Caco-2 (cell line): ENCODE measurements at regions not wholly inside any gene's neighbourhood (a gene's known extent, or its start where the extent isn't known, plus 50 kb on each side); places are given as distances from the start of the nearest gene placed in this dataset.

Experiments
- BruUV-seq: library from RNA; stranded (reverse); fragments of 400-500 nt; replicated peaks from 2 replicates; lab custom pipeline; 2021; lab: Mats Ljungman, UMichigan
- CTCF ChIA-PET: fragments of 300-600 bp; sonication (Branson Sonifier 250); formaldehyde crosslinking; loops from one replicate; lab custom pipeline; 2022; ENCODE audit warnings: antibody characterized with exemption; lab: Charles Lee
- POLR2A ChIA-PET: fragments of 300-600 bp; sonication (Branson Sonifier 250); formaldehyde crosslinking; loops from one replicate; lab custom pipeline; 2022; ENCODE audit warnings: antibody characterized with exemption; lab: Charles Lee
- DNase-seq, 2 experiments: peaks; one replicate each; pipeline versions ENCODE4 v3.0.0 to v3.0.0-alpha.2; 2020 to 2022
- H3K27me3 ChIP-seq: replicated peaks from 2 replicates; pipeline ENCODE4 v1.6.0; 2011; ENCODE audit warnings: low read length; ENCODE audit not compliant: control insufficient read depth, insufficient read depth
- H3K36me3 ChIP-seq: 2 replicates; pipeline ENCODE4 v1.5.1; 2011; ENCODE audit warnings: low read length; ENCODE audit not compliant: control insufficient read depth, insufficient read depth
- H3K4me1 ChIP-seq: fragments of 250-450 bp; sonication (Bioruptor Pico); 2 replicates; pipeline ENCODE4 v1.5.1; 2020; ENCODE audit warnings: mild to moderate bottlenecking
- H3K4me3 ChIP-seq: 2 replicates; pipeline ENCODE4 v1.5.1; 2011; ENCODE audit warnings: low read depth, mild to moderate bottlenecking, control low read depth, low read length
- H3K9me3 ChIP-seq: fragments of 250-450 bp; sonication (Bioruptor Pico); 2 replicates; pipeline ENCODE4 v1.5.1; 2020; ENCODE audit warnings: mild to moderate bottlenecking, moderate library complexity
- H3K27ac Mint-ChIP-seq: one replicate; pipeline ENCODE4 v1.8.0; 2022; ENCODE audit warnings: mixed read lengths; ENCODE audit not compliant: unreplicated experiment
- H3K27me3 Mint-ChIP-seq: one replicate; pipeline ENCODE4 v1.8.0; 2022; ENCODE audit warnings: mixed read lengths; ENCODE audit not compliant: insufficient read depth, unreplicated experiment
- H3K36me3 Mint-ChIP-seq: one replicate; pipeline ENCODE4 v1.8.0; 2022; ENCODE audit warnings: mild to moderate bottlenecking, mixed read lengths; ENCODE audit not compliant: insufficient read depth, unreplicated experiment
- H3K4me1 Mint-ChIP-seq: one replicate; pipeline ENCODE4 v1.8.0; 2022; ENCODE audit warnings: low read depth, mixed read lengths; ENCODE audit not compliant: unreplicated experiment
- H3K4me3 Mint-ChIP-seq: one replicate; pipeline ENCODE4 v1.8.0; 2022; ENCODE audit warnings: mild to moderate bottlenecking, moderate library complexity, mixed read lengths; ENCODE audit not compliant: unreplicated experiment
- H3K9me3 Mint-ChIP-seq: one replicate; pipeline ENCODE4 v1.8.0; 2022; ENCODE audit warnings: mixed read lengths; ENCODE audit not compliant: unreplicated experiment
- CTCF ChIP-seq, 2 experiments: fragments of 200-600 bp in 1 of 2; IDR thresholded peaks; 1 replicate in 1 of 2; 2 replicates in 1 of 2; pipeline versions ENCODE4 v1.5.1 to v1.8.0; 2011 to 2022; ENCODE audit warnings: antibody characterized with exemption in 1 of 2, control low read depth in 1 of 2, inconsistent platforms in 1 of 2, low read depth in 1 of 2, low read length in 1 of 2, mild to moderate bottlenecking in 1 of 2, moderate library complexity in 1 of 2; ENCODE audit not compliant: insufficient read depth in 1 of 2, severe bottlenecking in 1 of 2, unreplicated experiment in 1 of 2
- intact Hi-C: fragments of 100-400 bp; cut with micrococcal nuclease; formaldehyde crosslinking; loops from one replicate; pipeline ENCODE4 v1.10.0; 2022; ENCODE audit not compliant: unreplicated experiment

GRCh38 chr6:66128656-66129055 lies 421.6 kb upstream of the EYS start:
- ChIA-PET CTCF (no interaction called here), POLR2A (no interaction called here)
- no peak overlapping the region for H3K4me3 Mint-ChIP-seq
- H3K4me3 ChIP-seq: no peak overlapping the region
- no peaks in the 10 kb centered on the region for H3K36me3 Mint-ChIP-seq
- no peaks in the 10 kb centered on the region for H3K4me1 ChIP-seq
- no peaks in the 10 kb centered on the region for H3K36me3 ChIP-seq
- no peak for DNase-seq
- no peak overlapping the region for H3K27ac Mint-ChIP-seq
- no peaks in the 10 kb centered on the region for H3K9me3 Mint-ChIP-seq
- no peaks in the 10 kb centered on the region for H3K9me3 ChIP-seq
- H3K27me3 Mint-ChIP-seq: no peaks in the 10 kb centered on the region
- no peaks in the 10 kb centered on the region for H3K27me3 ChIP-seq
- TF ChIP-seq CTCF (IDR thresholded peaks at IDR 0.05; ENCODE audit: insufficient read depth in 1 of 2, low read depth in 1 of 2, low read length in 1 of 2, severe bottlenecking in 1 of 2, unreplicated experiment in 1 of 2): no peak
- no TSS peak for BruUV-seq
- no peaks in the 10 kb centered on the region for H3K4me1 Mint-ChIP-seq
- intact Hi-C loops: no loop called here

- BruUV-seq: no TSS peak
- Histone ChIP-seq H3K4me1 (no peaks in the 10 kb centered on the region), H3K27me3 (no peaks in the 10 kb centered on the region), H3K36me3 (no peaks in the 10 kb centered on the region), H3K9me3 (no peaks in the 10 kb centered on the region), H3K4me3 (no peak overlapping the region)
- Mint-ChIP-seq H3K9me3 (no peaks in the 10 kb centered on the region), H3K4me1 (no peaks in the 10 kb centered on the region), H3K27ac (no peak overlapping the region), H3K27me3 (no peaks in the 10 kb centered on the region), H3K36me3 (no peaks in the 10 kb centered on the region), H3K4me3 (no peak overlapping the region)
- ChIA-PET POLR2A (no interaction called here), CTCF (no interaction called here)
- no peak for DNase-seq
- intact Hi-C loops: no loop called here
- no peak for TF ChIP-seq CTCF (IDR thresholded peaks at IDR 0.05; ENCODE audit: insufficient read depth in 1 of 2, low read depth in 1 of 2, low read length in 1 of 2, severe bottlenecking in 1 of 2, unreplicated experiment in 1 of 2)
These were observed 421.2 kb upstream of the EYS start for GRCh38 chr6:66128243-66128642.

- no peaks in the 10 kb centered on the region for H3K27me3 ChIP-seq
- no peak overlapping the region for H3K4me3 ChIP-seq
- BruUV-seq: no TSS peak
- Mint-ChIP-seq H3K9me3 (no peaks in the 10 kb centered on the region), H3K36me3 (no peaks in the 10 kb centered on the region), H3K4me3 (no peak overlapping the region), H3K27ac (no peak overlapping the region), H3K4me1 (no peaks in the 10 kb centered on the region), H3K27me3 (no peaks in the 10 kb centered on the region)
- no peak for DNase-seq
- ChIA-PET CTCF (no interaction called here), POLR2A (no interaction called here)
- no peaks in the 10 kb centered on the region for H3K4me1 ChIP-seq
- intact Hi-C loops: no loop called here
- H3K9me3 ChIP-seq: no peaks in the 10 kb centered on the region
- TF ChIP-seq CTCF (IDR thresholded peaks at IDR 0.05; ENCODE audit: insufficient read depth in 1 of 2, low read depth in 1 of 2, low read length in 1 of 2, severe bottlenecking in 1 of 2, unreplicated experiment in 1 of 2): no peak
- no peaks in the 10 kb centered on the region for H3K36me3 ChIP-seq
These were observed 420.0 kb upstream of the EYS start for GRCh38 chr6:66127061-66127460.
